ENCODE measurements at regions not wholly inside any gene's neighbourhood (a gene's known extent, or its start where the extent isn't known, plus 50 kb on each side); places are given as distances from the start of the nearest gene placed in this dataset.

- no peak for DNase-seq (ENCODE audit: low read depth in 2 of 2)
Measured at GRCh38 chr12:68449196-68449595, 117.0 kb upstream of the MDM1 start.

- DNase-seq (ENCODE audit: low read depth in 2 of 2): no peak
Measured at GRCh38 chr12:68450947-68451260, 118.7 kb upstream of the MDM1 start.

GRCh38 chr12:68451261-68452077 lies 119.3 kb upstream of the MDM1 start:
- no peak for DNase-seq (ENCODE audit: low read depth in 2 of 2)

GRCh38 chr12:68452078-68452715 lies 120.0 kb upstream of the MDM1 start:
- no peak for DNase-seq (ENCODE audit: low read depth in 2 of 2)

GRCh38 chr12:68453278-68453677 lies 121.1 kb upstream of the MDM1 start:
- DNase-seq (ENCODE audit: low read depth in 2 of 2): no peak

GRCh38 chr12:68453876-68454275 lies 121.7 kb upstream of the MDM1 start:
- no peak for DNase-seq (ENCODE audit: low read depth in 2 of 2)

- DNase-seq (ENCODE audit: low read depth in 2 of 2): no peak
Measured at GRCh38 chr12:68454892-68455291, 122.7 kb upstream of the MDM1 start.

- no peak for DNase-seq (ENCODE audit: low read depth in 2 of 2)
Measured at GRCh38 chr12:68455691-68456345, 123.7 kb upstream of the MDM1 start.

- DNase-seq (ENCODE audit: low read depth in 2 of 2): no peak
Measured at GRCh38 chr12:68458866-68459265, 126.7 kb upstream of the MDM1 start.

- DNase-seq (ENCODE audit: low read depth in 2 of 2): no peak
Measured at GRCh38 chr12:68460236-68460635, 128.1 kb upstream of the MDM1 start.

GRCh38 chr12:68461645-68462044 lies 129.5 kb upstream of the MDM1 start:
- DNase-seq (ENCODE audit: low read depth in 2 of 2): no peak

GRCh38 chr12:68462803-68463202 lies 130.6 kb upstream of the MDM1 start:
- no peak for DNase-seq (ENCODE audit: low read depth in 2 of 2)

GRCh38 chr12:68465227-68465626 lies 133.1 kb upstream of the MDM1 start:
- DNase-seq (ENCODE audit: low read depth in 2 of 2): no peak

GRCh38 chr12:68467514-68467913 lies 135.4 kb upstream of the MDM1 start:
- no peak for DNase-seq (ENCODE audit: low read depth in 2 of 2)

GRCh38 chr12:68468036-68468435 lies 135.9 kb upstream of the MDM1 start:
- DNase-seq (ENCODE audit: low read depth in 2 of 2): no peak

- no peak for DNase-seq (ENCODE audit: low read depth in 2 of 2)
Measured at GRCh38 chr12:68469113-68469512, 137.0 kb upstream of the MDM1 start.

GRCh38 chr12:68470664-68471328 lies 138.6 kb upstream of the MDM1 start:
- DNase-seq (ENCODE audit: low read depth in 2 of 2): no peak

GRCh38 chr12:68474467-68475204 lies 136.1 kb upstream of the RAP1B start:
- DNase-seq (ENCODE audit: low read depth in 2 of 2): no peak

GRCh38 chr12:68476794-68477193 lies 133.9 kb upstream of the RAP1B start:
- DNase-seq (ENCODE audit: low read depth in 2 of 2): no peak

- no peak for DNase-seq (ENCODE audit: low read depth in 2 of 2)
Measured at GRCh38 chr12:68477261-68477772, 133.4 kb upstream of the RAP1B start.

GRCh38 chr12:68477906-68478305 lies 132.8 kb upstream of the RAP1B start:
- DNase-seq (ENCODE audit: low read depth in 2 of 2): no peak
